Endothelial cell of umbilical vein (primary cell): ENCODE measurements at regions not wholly inside any gene's neighbourhood (a gene's known extent, or its start where the extent isn't known, plus 50 kb on each side); places are given as distances from the start of the nearest gene placed in this dataset.

Experiments
- BruUV-seq: library from RNA; stranded (reverse); fragments of 400-500 nt; replicated peaks from 2 replicates; lab custom pipeline; 2021; lab: Mats Ljungman, UMichigan
- CTCF ChIA-PET: fragments of 300-600, 350-600 bp; sonication (Branson Sonifier 250); formaldehyde crosslinking; loops from one replicate; lab custom pipeline; 2021; ENCODE audit warnings: antibody characterized with exemption, inconsistent platforms; lab: Charles Lee
- POLR2A ChIA-PET: fragments of 300-600, 350-600 bp; sonication (Branson Sonifier 250); formaldehyde crosslinking; loops from one replicate; lab custom pipeline; 2021; ENCODE audit warnings: antibody characterized with exemption, inconsistent platforms; lab: Charles Lee
- DNase-seq: peaks from one replicate; pipeline ENCODE4 v3.0.0-alpha.2; 2011; ENCODE audit warnings: low read depth, low spot score
- FAIRE-seq: peaks from 2 replicates; lab custom pipeline; 2011; peaks lifted over from hg19 to GRCh38; lab: Jason Lieb, UNC
- H2AFZ ChIP-seq: 2 replicates; pipeline ENCODE4 v1.6.0; 2012; ENCODE audit warnings: low read depth, low read length, control low read depth, inconsistent platforms
- H3K27ac ChIP-seq: 2 replicates; pipeline ENCODE4 v1.5.1; 2011; ENCODE audit warnings: low read depth, mild to moderate bottlenecking, control low read depth, low read length, moderate library complexity; ENCODE audit not compliant: insufficient read depth
- H3K27me3 ChIP-seq, 2 experiments: 2 replicates each; pipeline versions ENCODE4 v1.6.0 to v1.6.1; 2011; ENCODE audit warnings: low read length in 2 of 2, mixed read lengths in 1 of 2; ENCODE audit not compliant: control insufficient read depth in 2 of 2, insufficient read depth in 2 of 2
- H3K36me3 ChIP-seq, 2 experiments: 2 replicates in 1 of 2; 3 replicates in 1 of 2; pipeline ENCODE4 v1.5.1; 2011; ENCODE audit warnings: low read length in 2 of 2, mild to moderate bottlenecking in 1 of 2, moderate library complexity in 1 of 2; ENCODE audit not compliant: control insufficient read depth in 2 of 2, insufficient read depth in 2 of 2; ENCODE audit errors: extremely low read depth in 1 of 2
- H3K4me1 ChIP-seq: 3 replicates; pipeline ENCODE4 v1.5.1; 2011; ENCODE audit warnings: mild to moderate bottlenecking, low read length; ENCODE audit not compliant: control insufficient read depth, insufficient read depth; ENCODE audit errors: extremely low read depth
- H3K4me2 ChIP-seq: 2 replicates; pipeline ENCODE4 v1.6.1; 2011; ENCODE audit warnings: low read length, control low read depth, mixed read lengths; ENCODE audit not compliant: insufficient read depth
- H3K4me3 ChIP-seq, 3 experiments: fragments of 200-600 bp in 1 of 3; sonication (generic), shearing (Covaris generic) in 1 of 3; replicated peaks in 1 of 3; 2 replicates each; pipeline ENCODE4 v1.5.1; 2011 to 2016; ENCODE audit warnings: control low read depth in 3 of 3, low read length in 3 of 3, mild to moderate bottlenecking in 2 of 3, inconsistent platforms in 1 of 3, low read depth in 1 of 3, moderate library complexity in 1 of 3; ENCODE audit not compliant: insufficient read depth in 1 of 3
- H3K79me2 ChIP-seq: 2 replicates; pipeline ENCODE4 v1.6.0; 2012; ENCODE audit warnings: low read length, inconsistent platforms; ENCODE audit not compliant: control insufficient read depth, insufficient read depth
- H3K9ac ChIP-seq: replicated peaks from 2 replicates; pipeline ENCODE3; 2011; ENCODE audit warnings: low read length, control low read depth; ENCODE audit not compliant: insufficient read depth; ENCODE audit errors: extremely low read depth
- H3K9me1 ChIP-seq: replicated peaks from 3 replicates; pipeline ENCODE4 v1.6.0; 2011; ENCODE audit warnings: mild to moderate bottlenecking, low read length; ENCODE audit not compliant: control insufficient read depth, insufficient read depth; ENCODE audit errors: extremely low read depth
- H3K9me3 ChIP-seq: replicated peaks from 2 replicates; pipeline ENCODE4 v1.5.1; 2012; ENCODE audit warnings: low read length, inconsistent platforms; ENCODE audit not compliant: control insufficient read depth, insufficient read depth
- H4K20me1 ChIP-seq: replicated peaks from 2 replicates; pipeline ENCODE3; 2011; ENCODE audit warnings: mild to moderate bottlenecking, low read length; ENCODE audit not compliant: control insufficient read depth, insufficient read depth; ENCODE audit errors: extremely low read depth
- EZH2 ChIP-seq: IDR thresholded peaks from 2 replicates; pipeline ENCODE4 v1.6.1; 2012; ENCODE audit warnings: borderline replicate concordance, low read depth, mild to moderate bottlenecking, moderate library complexity, low read length, inconsistent platforms; ENCODE audit not compliant: severe bottlenecking
- FOS ChIP-seq: IDR thresholded peaks from 2 replicates; pipeline ENCODE4 v1.6.1; 2011; ENCODE audit warnings: mild to moderate bottlenecking, low read length, moderate library complexity, borderline replicate concordance; ENCODE audit not compliant: insufficient read depth
- GATA2 ChIP-seq: IDR thresholded peaks from 2 replicates; pipeline ENCODE4 v1.7.0; 2011; ENCODE audit warnings: low read depth, mild to moderate bottlenecking, moderate library complexity, mixed read lengths, low read length; ENCODE audit not compliant: insufficient read length, insufficient read depth
- MYC ChIP-seq: IDR thresholded peaks from one replicate; pipeline ENCODE4 v1.6.1; 2011; ENCODE audit warnings: mild to moderate bottlenecking, low read depth, low read length
- POLR2AphosphoS5 ChIP-seq: IDR thresholded peaks from 2 replicates; pipeline ENCODE4 v1.6.1; 2012; ENCODE audit warnings: low read depth, mild to moderate bottlenecking, control low read depth, low read length, moderate library complexity; ENCODE audit not compliant: insufficient read depth
- dilution Hi-C: fragments of 300-500 bp; cut with MboI; formaldehyde crosslinking; loops from one replicate; pipeline ENCODE4 v1.15.0; 2019; ENCODE audit warnings: low sequenced_read_pairs; ENCODE audit not compliant: extremely low pct_ligation_motif_present
- intact Hi-C: fragments of 100-400 bp; cut with micrococcal nuclease; formaldehyde crosslinking; loops from one replicate; pipeline ENCODE4 v1.10.0; 2022
- TF ChIP-seq, protein P1 (sequence below): IDR thresholded peaks from 2 replicates; pipeline ENCODE4 v1.6.1; 2011; ENCODE audit not compliant: insufficient read depth, insufficient read length

DNA sequence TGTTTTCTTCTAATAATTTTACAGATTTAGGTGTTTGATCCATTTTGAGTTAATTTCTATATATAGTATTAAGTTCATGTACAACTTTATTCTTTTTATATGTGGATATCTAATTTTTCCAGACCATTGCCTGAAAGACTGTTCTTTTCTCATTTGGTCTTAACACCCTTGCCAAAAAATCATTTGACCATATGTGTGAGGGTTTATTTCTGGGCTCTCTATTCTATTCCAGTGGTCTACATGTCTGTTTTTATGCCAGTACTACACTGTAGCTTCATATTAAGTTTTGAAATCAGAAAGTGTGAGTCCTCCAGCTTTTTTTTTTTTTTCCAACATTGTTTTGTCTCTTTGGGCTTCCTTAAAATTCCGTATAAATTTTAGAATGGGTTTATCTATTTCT is 554.1 kb downstream of the KCNH5 start:
- Histone ChIP-seq H3K9me3 (no peaks in the 10 kb centered on the region), H3K27ac (no peak overlapping the region), H3K4me3 (no peak overlapping the region), H3K27me3 (no peaks in the 10 kb centered on the region), H4K20me1 (no peaks in the 10 kb centered on the region), H3K4me1 (no peaks in the 10 kb centered on the region), H3K36me3 (no peaks in the 10 kb centered on the region), H2AFZ (no peak overlapping the region), H3K79me2 (no peaks in the 10 kb centered on the region), H3K9ac (no peak overlapping the region), H3K9me1 (no peaks in the 10 kb centered on the region), H3K4me2 (no peak overlapping the region)
- dilution Hi-C loops, result no loop called here
- FAIRE-seq (no peak), DNase-seq (no peak)
- ChIA-PET CTCF (no interaction called here), POLR2A (no interaction called here)
- BruUV-seq, result no TSS peak
- intact Hi-C loops, result no loop called here
- TF ChIP-seq POLR2AphosphoS5, result no peak
- TF ChIP-seq GATA2, result no peak
- TF ChIP-seq EZH2, result no peak
- TF ChIP-seq MYC, result no peak

DNA sequence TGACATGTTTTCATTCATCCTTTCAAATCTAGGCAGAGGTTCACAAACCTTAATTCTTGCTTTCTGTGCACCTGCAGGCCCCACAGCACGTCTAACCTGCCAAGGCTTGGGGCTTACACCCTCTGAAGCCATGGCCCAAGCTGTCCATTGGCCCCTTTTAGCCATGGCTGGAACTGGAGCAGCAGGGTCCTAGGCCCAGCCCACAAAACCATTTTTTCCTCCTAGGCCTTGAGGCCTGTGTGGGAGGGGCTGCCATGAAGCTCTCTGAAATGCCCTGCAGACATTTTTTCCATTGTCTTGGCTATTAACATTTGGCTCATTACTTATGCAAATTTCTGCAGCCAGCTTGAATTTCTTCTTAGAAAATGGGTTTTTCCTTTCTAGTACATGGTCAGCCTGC is 547.5 kb downstream of the KCNH5 start:
- no TSS peak for BruUV-seq
- H3K79me2 ChIP-seq, result no peaks in the 10 kb centered on the region
- no peaks in the 10 kb centered on the region for H3K36me3 ChIP-seq
- no peak overlapping the region for H3K27ac ChIP-seq
- FAIRE-seq (no peak), DNase-seq (no peak)
- intact Hi-C loops, result no loop called here
- no peaks in the 10 kb centered on the region for H4K20me1 ChIP-seq
- CTCF ChIA-PET, result no interaction called here
- dilution Hi-C loops, result no loop called here
- no peak overlapping the region for H3K4me2 ChIP-seq
- no peak overlapping the region for H3K9ac ChIP-seq
- no peak overlapping the region for H3K4me3 ChIP-seq
- H3K27me3 ChIP-seq, result no peaks in the 10 kb centered on the region
- no peaks in the 10 kb centered on the region for H3K9me1 ChIP-seq
- POLR2A ChIA-PET, result no interaction called here
- no peaks in the 10 kb centered on the region for H3K4me1 ChIP-seq
- H2AFZ ChIP-seq, result no peak overlapping the region
- no peaks in the 10 kb centered on the region for H3K9me3 ChIP-seq
- TF ChIP-seq POLR2AphosphoS5 (no peak), FOS (no peak), GATA2 (no peak)
- TF ChIP-seq, protein P1, sequence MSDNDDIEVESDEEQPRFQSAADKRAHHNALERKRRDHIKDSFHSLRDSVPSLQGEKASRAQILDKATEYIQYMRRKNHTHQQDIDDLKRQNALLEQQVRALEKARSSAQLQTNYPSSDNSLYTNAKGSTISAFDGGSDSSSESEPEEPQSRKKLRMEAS, result no peak
